ENCODE measurements at regions not wholly inside any gene's neighbourhood (a gene's known extent, or its start where the extent isn't known, plus 50 kb on each side); places are given as distances from the start of the nearest gene placed in this dataset.

GRCh38 chr5:83000428-83000827 is 76.8 kb downstream of the TMEM167A start:
- H3K27me3 ChIP-seq (ENCODE audit: control insufficient read depth in 1 of 2, insufficient read depth in 2 of 2, low read length in 2 of 2) = peaks cover 0 to 6% of the 10 kb centered on the region in 2 experiments; a peak in 2 of 5 replicates
- H3K4me3 ChIP-seq (replicated peaks in 1 of 3; ENCODE audit: insufficient read depth in 1 of 3, low read depth in 2 of 3, low read length in 3 of 3) = no peak overlapping the region
- H3K9ac ChIP-seq (ENCODE audit: insufficient read depth, low read depth, low read length) = no peak overlapping the region
- ATAC-seq = no peak
- no peak overlapping the region for H3K27ac ChIP-seq (ENCODE audit: extremely low read length, insufficient read depth, low read length)
- TF ChIP-seq TFDP2 (CRISPR knock-in tag; IDR thresholded peaks at IDR 0.05) (no peak), ZNF768 (CRISPR knock-in tag; IDR thresholded peaks at IDR 0.05) (no peak), ZNF468 (CRISPR knock-in tag; IDR thresholded peaks at IDR 0.05) (no peak), JUND (CRISPR knock-in tag; IDR thresholded peaks at IDR 0.05) (no peak), YY1 (IDR thresholded peaks at IDR 0.05; ENCODE audit: insufficient read depth, insufficient replicate concordance, low read depth, low read length) (no peak), ETV5 (CRISPR knock-in tag; IDR thresholded peaks at IDR 0.05; ENCODE audit: borderline replicate concordance) (no peak), CREB3 (CRISPR knock-in tag; IDR thresholded peaks at IDR 0.05) (no peak), HOXA7 (CRISPR knock-in tag; IDR thresholded peaks at IDR 0.05) (no peak), ZGPAT (CRISPR knock-in tag; IDR thresholded peaks at IDR 0.05) (no peak), FIP1L1 (IDR thresholded peaks at IDR 0.05; ENCODE audit: borderline replicate concordance, insufficient read depth, low read depth, low read length) (no peak), ZNF432 (CRISPR knock-in tag; IDR thresholded peaks at IDR 0.05; ENCODE audit: borderline replicate concordance) (no peak), ZSCAN22 (CRISPR knock-in tag; IDR thresholded peaks at IDR 0.05) (no peak), ELF3 (CRISPR knock-in tag; IDR thresholded peaks at IDR 0.05) (no peak), ZNF17 (CRISPR knock-in tag; IDR thresholded peaks at IDR 0.05) (no peak), ATRX (CRISPR knock-in tag; IDR thresholded peaks at IDR 0.05; ENCODE audit: borderline replicate concordance) (no peak), ZBTB8A (CRISPR knock-in tag; IDR thresholded peaks at IDR 0.05; ENCODE audit: borderline replicate concordance, low read depth) (no peak), ZFP82 (CRISPR knock-in tag; IDR thresholded peaks at IDR 0.05; ENCODE audit: borderline replicate concordance) (no peak), NCOA1 (CRISPR knock-in tag; IDR thresholded peaks at IDR 0.05) (no peak)
- ChIA-PET POLR2A (no interaction called here), CTCF (ENCODE audit: low intra/inter-chr PET ratio, low total read pairs) (no interaction called here)
- H3K4me1 ChIP-seq (ENCODE audit: insufficient read depth, low read length) = 0 out of 2 replicates have a peak, but pooled peaks cover 6% of the 10 kb centered on the region
- FAIRE-seq = no peak
- DNase-seq (ENCODE audit: low spot score) = no peak
- no peaks in the 10 kb centered on the region for H3K79me2 ChIP-seq (ENCODE audit: insufficient read depth, low read length)
- 44% methylated on average over 2 of the region's 2 CpGs for WGBS (ENCODE audit: low lambda C conversion rate)
- H4K20me1 ChIP-seq (ENCODE audit: insufficient read depth, low read length) = no peaks in the 10 kb centered on the region
- in situ Hi-C loops (cut with HindIII; ENCODE audit: extremely low pct_ligation_motif_present, low pct_unique_long_range_greater_than_20kb) = no loop called here
- no peak overlapping the region for H3K4me2 ChIP-seq (ENCODE audit: low read depth, low read length)
- H3K36me3 ChIP-seq (replicated peaks in 1 of 2; ENCODE audit: control insufficient read depth in 1 of 2, insufficient read depth in 2 of 2, low read length in 2 of 2) = no peaks in the 10 kb centered on the region
- no peaks in the 10 kb centered on the region for H3K9me3 ChIP-seq (ENCODE audit: low read length)
- no peak overlapping the region for H2AFZ ChIP-seq (ENCODE audit: low read length)
- no TSS peak for BruUV-seq (replicated peaks)
- intact Hi-C loops (cut with micrococcal nuclease; ENCODE audit: unreplicated experiment) = no loop called here

Data from HepG2 (cell line).